ENCODE measurements at regions not wholly inside any gene's neighbourhood (a gene's known extent, or its start where the extent isn't known, plus 50 kb on each side); places are given as distances from the start of the nearest gene placed in this dataset.

GRCh38 chr22:48629631-48630432, 1197.8 kb downstream of the BRD1 start:
- TF ChIP-seq CTCF (IDR thresholded peaks at IDR 0.05; ENCODE audit: insufficient read depth, low read length): no peak
- TF ChIP-seq POLR2AphosphoS5 (IDR thresholded peaks at IDR 0.05; ENCODE audit: low read depth): no peak

All from HL-60 (cell line).